GM21576 (cell line): ENCODE measurements at regions not wholly inside any gene's neighbourhood (a gene's known extent, or its start where the extent isn't known, plus 50 kb on each side); places are given as distances from the start of the nearest gene placed in this dataset.

ENCODE experiments used
- ATAC-seq: cut with Tn5 transposase; IDR thresholded peaks from one replicate; pipeline ENCODE4 v1.9.1; 2021; ENCODE audit warnings: mild to moderate bottlenecking, moderate library complexity; ENCODE audit not compliant: unreplicated experiment

GRCh38 chr3:99542767-99543518 lies 95.5 kb upstream of the COL8A1 start:
- peak; percentile 57 for ATAC-seq

GRCh38 chr3:99541181-99541580 lies 97.2 kb upstream of the COL8A1 start:
- no peak for ATAC-seq

GRCh38 chr3:99537416-99537815 lies 101.0 kb upstream of the COL8A1 start:
- no peak for ATAC-seq

GRCh38 chr3:99536555-99537314 lies 101.7 kb upstream of the COL8A1 start:
- ATAC-seq: no peak

- no peak for ATAC-seq
Observed at GRCh38 chr3:99534951-99535704, 103.3 kb upstream of the COL8A1 start.

- peak; percentile 60 for ATAC-seq
Observed at GRCh38 chr3:99532246-99532645, 106.1 kb upstream of the COL8A1 start.

GRCh38 chr3:99529265-99529664 lies 109.1 kb upstream of the COL8A1 start:
- no peak for ATAC-seq

- no peak for ATAC-seq
Observed at GRCh38 chr3:99526921-99527320, 111.5 kb upstream of the COL8A1 start.

- no peak for ATAC-seq
Observed at GRCh38 chr3:99524559-99524958, 113.8 kb upstream of the COL8A1 start.

GRCh38 chr3:99523431-99524127 lies 114.8 kb upstream of the COL8A1 start:
- ATAC-seq: no peak

GRCh38 chr3:99522147-99522546 lies 116.2 kb upstream of the COL8A1 start:
- no peak for ATAC-seq

GRCh38 chr3:99521551-99521950 lies 116.8 kb upstream of the COL8A1 start:
- no peak for ATAC-seq

GRCh38 chr3:99520513-99520912 lies 117.9 kb upstream of the COL8A1 start:
- ATAC-seq: no peak

- no peak for ATAC-seq
Observed at GRCh38 chr3:99516936-99517335, 121.5 kb upstream of the COL8A1 start.

GRCh38 chr3:99515891-99516290 lies 122.5 kb upstream of the COL8A1 start:
- no peak for ATAC-seq

GRCh38 chr3:99509224-99509623 lies 129.2 kb upstream of the COL8A1 start:
- ATAC-seq: no peak

- no peak for ATAC-seq
Observed at GRCh38 chr3:99508191-99508590, 130.2 kb upstream of the COL8A1 start.

GRCh38 chr3:99505646-99506269 lies 132.6 kb upstream of the COL8A1 start:
- peak; percentile 98 for ATAC-seq

GRCh38 chr3:99505200-99505599 lies 133.2 kb upstream of the COL8A1 start:
- peak; percentile 36 for ATAC-seq

GRCh38 chr3:99504258-99504657 lies 134.1 kb upstream of the COL8A1 start:
- no peak for ATAC-seq

- ATAC-seq: no peak
Observed at GRCh38 chr3:99503350-99503749, 135.0 kb upstream of the COL8A1 start.
